NAMALWA (cell line): ENCODE measurements at regions not wholly inside any gene's neighbourhood (a gene's known extent, or its start where the extent isn't known, plus 50 kb on each side); places are given as distances from the start of the nearest gene placed in this dataset.
A peak's percentile ranks its signal among the peaks of the same experiment; 100 is the strongest.

Experiments
- DNase-seq: peaks from one replicate; pipeline ENCODE4 v3.0.0-alpha.2; 2015; ENCODE audit warnings: low spot score

GRCh38 chr3:3745693-3746092 is 53.5 kb upstream of the LRRN1 start:
- no peak for DNase-seq

- DNase-seq = peak; percentile 9
Measured at GRCh38 chr3:3744826-3745225, 54.4 kb upstream of the LRRN1 start.

GRCh38 chr3:3743754-3744153 is 55.5 kb upstream of the LRRN1 start:
- DNase-seq = no peak

GRCh38 chr3:3740061-3740460 is 59.2 kb upstream of the LRRN1 start:
- no peak for DNase-seq

DNA sequence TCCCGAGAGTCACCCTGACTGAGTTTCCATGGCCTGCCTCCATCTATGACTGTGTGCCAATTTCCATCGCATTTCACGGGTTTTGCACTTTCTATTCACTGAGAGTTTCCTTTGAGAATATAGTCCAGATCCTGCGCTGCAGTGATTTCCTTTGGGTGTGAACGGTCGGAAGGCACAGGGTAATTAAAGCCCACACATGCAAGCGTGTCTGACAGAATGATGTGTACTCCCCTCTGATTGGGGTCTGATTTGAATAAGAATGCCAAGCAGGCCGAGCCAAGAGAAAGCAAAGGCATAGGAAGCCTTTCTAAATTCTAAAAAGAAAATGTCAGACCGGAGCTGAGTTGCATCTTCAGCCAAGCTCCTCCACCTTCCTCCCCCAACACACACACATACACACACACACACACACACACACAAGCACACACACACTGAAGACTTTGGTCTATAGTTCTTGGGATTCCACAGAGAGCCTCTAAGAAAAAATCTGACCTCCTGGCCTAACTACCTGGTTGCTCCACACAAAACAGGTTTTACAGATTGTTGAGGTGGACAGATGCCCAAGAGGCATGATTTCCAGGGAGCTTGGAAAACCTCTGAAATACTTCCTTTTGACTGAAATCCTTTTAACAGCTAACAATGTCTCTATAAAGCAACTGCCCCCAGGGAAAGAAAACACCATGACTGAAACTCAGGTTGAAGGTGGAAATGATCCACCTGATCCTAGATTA is 59.7 kb upstream of the LRRN1 start:
- no peak for DNase-seq

- DNase-seq = no peak
Measured at GRCh38 chr3:3737531-3737930, 61.7 kb upstream of the LRRN1 start.

- no peak for DNase-seq
Measured at GRCh38 chr3:3735919-3736318, 63.3 kb upstream of the LRRN1 start.

DNA sequence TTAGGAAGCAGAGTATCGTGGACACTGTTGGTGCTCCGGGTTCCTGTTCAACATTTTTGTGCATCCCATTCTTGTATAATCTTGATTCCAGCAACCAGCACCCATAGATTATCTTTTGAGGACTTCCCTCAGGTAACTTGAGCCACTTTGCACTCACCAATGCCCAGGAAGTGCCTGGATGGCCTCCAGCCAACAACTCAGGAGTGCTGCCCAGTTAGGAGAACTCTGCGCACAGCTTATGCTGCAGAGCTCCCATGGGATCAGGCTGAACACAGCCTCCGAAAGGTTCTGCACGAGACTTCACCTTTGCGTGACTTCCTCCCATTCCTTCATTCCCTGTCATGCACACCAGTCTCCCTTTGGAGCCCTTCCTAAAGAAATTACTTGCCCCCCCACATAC is 64.3 kb upstream of the LRRN1 start:
- no peak for DNase-seq

DNA sequence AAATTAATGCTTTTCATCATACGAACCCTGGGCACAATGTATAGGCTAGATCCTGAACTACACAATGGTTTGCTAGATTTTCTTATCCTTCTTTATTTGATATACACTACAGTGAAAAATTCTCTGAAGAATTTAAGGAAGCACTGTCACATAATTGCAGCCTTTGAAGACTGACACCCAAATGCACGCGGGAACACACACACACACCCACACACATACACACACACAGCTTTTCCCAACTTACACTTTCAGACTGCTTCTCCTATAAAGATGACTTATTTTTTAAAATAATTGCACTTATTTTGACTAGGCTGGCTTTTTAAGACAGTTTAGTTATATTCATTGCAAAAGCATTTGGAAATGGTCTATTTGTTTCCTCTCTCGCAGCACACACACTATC is 70.0 kb upstream of the LRRN1 start:
- no peak for DNase-seq

DNA sequence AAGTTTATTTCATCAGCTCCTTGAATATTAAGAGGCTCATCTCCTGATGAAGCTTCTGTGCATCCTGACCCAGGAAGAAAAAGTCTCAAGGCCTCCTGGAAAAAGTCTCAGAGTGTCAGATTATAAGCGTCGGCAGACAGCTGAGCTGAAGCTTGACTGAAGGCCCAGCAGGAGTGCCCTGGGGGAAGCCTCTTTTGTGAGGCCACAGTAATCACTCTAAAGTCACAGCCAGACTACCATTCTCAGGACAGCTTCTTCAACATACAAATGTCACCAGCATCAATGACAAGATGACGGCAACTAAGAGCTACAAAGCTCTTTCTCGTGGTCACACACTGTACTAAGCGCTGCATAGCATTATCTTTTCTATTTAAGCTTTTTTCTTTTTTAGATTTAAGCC is 72.7 kb upstream of the LRRN1 start:
- DNase-seq = no peak

DNA sequence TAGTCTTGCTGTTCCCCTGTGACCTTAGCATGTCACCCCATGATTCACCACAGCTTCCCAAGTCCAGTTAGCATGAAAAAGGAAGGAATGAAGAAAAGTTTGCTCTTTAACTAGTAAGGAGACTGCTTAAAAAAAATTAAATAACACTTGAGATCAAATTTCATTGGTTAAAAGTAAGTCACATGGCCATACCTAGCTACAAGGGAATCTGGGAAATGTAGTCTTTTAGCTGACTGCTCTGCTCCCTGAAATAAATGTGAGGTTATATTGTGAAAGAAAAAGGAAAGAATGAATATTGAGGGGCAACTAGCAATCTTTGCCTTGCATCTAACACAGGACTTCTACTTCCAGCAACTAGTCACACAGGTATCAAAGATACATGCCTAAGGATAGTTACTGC is 84.7 kb upstream of the LRRN1 start:
- DNase-seq = peak; percentile 5

DNA sequence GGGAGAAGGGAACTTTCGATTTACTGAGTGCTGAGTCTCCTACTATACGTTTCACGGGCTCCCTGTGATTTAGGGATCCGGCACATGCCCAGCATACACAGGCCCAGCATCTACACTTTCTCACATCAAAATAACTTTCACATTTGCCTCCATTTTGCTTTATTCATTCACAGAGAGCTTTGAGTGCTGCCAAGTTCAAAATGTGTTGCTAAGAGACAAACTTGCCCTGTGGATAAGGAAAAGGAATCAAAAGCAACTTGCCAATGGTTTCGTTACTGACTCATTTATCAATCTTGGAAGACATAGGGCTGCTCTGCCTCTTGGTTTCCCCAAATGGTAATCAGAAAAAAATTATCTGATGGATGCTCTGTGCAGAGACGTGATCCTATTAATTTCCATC is 86.3 kb upstream of the LRRN1 start:
- DNase-seq = no peak

GRCh38 chr3:3708769-3709115 is 90.5 kb upstream of the LRRN1 start:
- no peak for DNase-seq

DNA sequence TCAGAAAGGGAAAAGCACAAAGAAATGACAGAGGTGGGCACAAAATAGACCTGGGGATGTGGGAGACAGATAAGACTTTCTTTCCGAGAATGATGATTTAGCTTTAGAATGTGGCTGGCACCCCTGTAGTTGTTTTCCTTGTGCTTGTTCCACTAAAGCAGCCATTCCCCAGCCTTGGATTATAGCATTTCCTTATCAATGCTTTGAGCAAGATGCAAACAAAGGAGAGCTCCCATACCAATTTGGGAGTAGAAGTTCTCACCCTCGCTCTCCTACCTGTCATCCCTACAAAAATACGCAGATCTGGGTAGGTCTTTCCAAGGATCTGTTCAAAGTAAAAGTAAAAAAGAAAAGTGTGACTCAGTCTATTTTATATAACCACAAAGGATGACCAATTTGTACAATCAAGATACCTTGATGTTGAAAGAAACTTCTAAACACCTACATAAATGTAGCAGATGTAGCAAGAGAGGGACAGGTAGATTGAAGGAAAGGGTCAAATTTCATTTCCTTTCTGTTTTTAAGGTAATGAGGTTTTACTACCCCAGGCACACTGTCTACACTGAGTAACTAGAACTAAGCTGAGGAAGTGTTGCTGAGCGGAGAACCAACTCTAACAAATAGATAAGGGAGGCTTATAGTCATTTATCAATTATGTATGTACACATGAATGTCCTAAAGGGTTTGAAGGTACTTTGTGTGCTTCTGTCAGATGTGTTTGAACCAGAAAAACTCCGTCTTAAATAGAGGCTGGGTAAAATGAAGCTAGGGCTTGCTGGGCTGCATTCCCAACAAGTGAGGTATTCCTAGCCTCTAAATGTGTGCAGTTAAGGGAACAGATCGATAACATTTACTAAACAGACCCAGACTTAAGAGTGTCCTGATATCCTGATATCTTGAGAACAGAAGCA is 91.1 kb upstream of the LRRN1 start:
- no peak for DNase-seq

- DNase-seq = no peak
Measured at GRCh38 chr3:3705090-3705775, 94.0 kb upstream of the LRRN1 start.

DNA sequence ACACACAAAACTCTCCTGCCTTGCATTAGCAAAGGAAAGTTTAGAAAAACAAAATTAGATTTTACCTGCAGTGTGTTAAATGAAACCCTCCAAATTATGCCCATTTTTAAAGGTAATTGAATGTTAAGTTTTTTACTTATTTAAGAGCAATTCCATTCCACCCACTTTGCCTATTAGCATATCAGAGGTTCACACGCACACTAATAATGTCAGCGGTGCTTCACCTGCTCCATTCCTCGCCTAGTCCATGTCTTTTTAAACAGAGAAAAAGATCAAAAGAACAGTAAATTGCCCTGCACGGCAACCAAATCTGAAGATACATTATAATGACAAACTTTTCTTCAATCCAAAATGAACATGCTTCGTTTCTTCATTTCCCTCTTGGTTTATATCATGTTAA is 97.3 kb upstream of the LRRN1 start:
- no peak for DNase-seq

GRCh38 chr3:3699816-3700633 is 99.2 kb upstream of the LRRN1 start:
- no peak for DNase-seq

DNA sequence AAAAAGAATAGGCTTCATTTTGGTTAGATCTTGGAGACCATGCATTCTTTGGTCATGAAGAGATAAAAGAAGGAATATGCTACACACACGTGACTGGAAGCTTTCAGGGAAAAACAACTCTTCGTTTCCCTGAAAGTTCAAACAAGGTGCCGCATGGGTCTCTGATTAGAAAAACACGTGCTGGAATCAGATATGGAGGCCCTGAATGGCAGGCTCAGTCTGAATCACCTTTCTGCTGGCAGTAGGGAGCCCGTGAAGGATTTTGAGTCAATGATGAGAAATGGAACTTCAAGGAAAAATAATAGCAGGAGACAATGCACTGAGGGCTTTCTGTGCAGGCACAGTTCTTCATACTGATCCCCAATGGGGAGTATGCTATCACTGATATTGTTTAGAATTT is 99.8 kb upstream of the LRRN1 start:
- DNase-seq = no peak

DNA sequence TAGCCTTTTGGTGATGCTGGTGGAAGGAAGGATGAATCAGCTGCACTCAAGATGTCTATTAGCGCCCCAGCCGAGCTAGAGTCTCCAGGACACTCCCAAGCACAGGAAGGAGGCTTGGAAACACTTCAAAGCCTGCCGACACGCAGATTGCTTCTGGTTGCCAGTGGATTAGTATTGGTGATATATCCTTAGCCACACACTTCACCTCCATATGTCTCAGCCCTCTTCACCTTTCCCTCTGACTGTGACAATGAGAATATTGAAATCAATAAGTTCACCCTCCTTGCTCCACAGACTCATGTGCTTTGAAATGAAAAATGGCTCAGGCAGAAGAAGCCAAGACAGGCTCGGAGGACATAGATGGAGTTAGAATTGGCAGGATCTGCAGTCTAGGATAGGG is 102.9 kb upstream of the LRRN1 start:
- no peak for DNase-seq

- no peak for DNase-seq
Measured at GRCh38 chr3:3693593-3693992, 105.6 kb upstream of the LRRN1 start.

GRCh38 chr3:3689601-3690375 is 109.4 kb upstream of the LRRN1 start:
- DNase-seq = no peak
